ENCODE measurements at regions not wholly inside any gene's neighbourhood (a gene's known extent, or its start where the extent isn't known, plus 50 kb on each side); places are given as distances from the start of the nearest gene placed in this dataset.

GRCh38 chr3:7877312-7877711, 624.3 kb upstream of the LMCD1 start:
- Histone ChIP-seq H2BK12ac (ENCODE audit: low read length in 2 of 2) (no peak overlapping the region), H3K14ac (ENCODE audit: low read length in 2 of 2) (no peak overlapping the region), H3K4me3 (ENCODE audit: insufficient read depth in 1 of 2, low read depth in 1 of 2, low read length in 2 of 2) (no peak overlapping the region), H2AK5ac (ENCODE audit: low read length, severe bottlenecking) (no peak overlapping the region), H3K4ac (ENCODE audit: low read depth in 1 of 2, low read length in 2 of 2) (no peak overlapping the region), H3K9me3 (ENCODE audit: control insufficient read depth, low read length) (peaks cover 4% of the 10 kb centered on the region), H3K27me3 (ENCODE audit: control insufficient read depth in 1 of 2, insufficient read depth in 1 of 2, low read length in 2 of 2) (no peaks in the 10 kb centered on the region), H2AFZ (ENCODE audit: low read depth, low read length) (no peak overlapping the region), H3K79me1 (replicated peaks; ENCODE audit: low read length, poor library complexity, severe bottlenecking) (no peaks in the 10 kb centered on the region), H3K36me3 (ENCODE audit: control insufficient read depth in 1 of 2, insufficient read depth in 2 of 2, low read depth in 1 of 2, low read length in 2 of 2) (no peaks in the 10 kb centered on the region), H3K4me2 (ENCODE audit: low read length, poor library complexity, severe bottlenecking) (no peak overlapping the region), H3K9ac (ENCODE audit: low read length) (no peak overlapping the region), H2BK5ac (ENCODE audit: low read depth, low read length, poor library complexity, severe bottlenecking) (no peak overlapping the region), H3K4me1 (ENCODE audit: control insufficient read depth, insufficient read depth, low read depth, low read length) (no peaks in the 10 kb centered on the region), H4K91ac (ENCODE audit: low read length) (no peak overlapping the region), H4K8ac (ENCODE audit: low read length) (no peak overlapping the region), H3K23ac (ENCODE audit: low read length in 2 of 2) (no peak overlapping the region), H3K18ac (ENCODE audit: low read depth in 1 of 2, low read length in 2 of 2) (no peak overlapping the region), H3K27ac (ENCODE audit: low read length, poor library complexity, severe bottlenecking) (no peak overlapping the region), H2BK15ac (ENCODE audit: low read depth, poor library complexity, severe bottlenecking) (no peak overlapping the region), H2BK120ac (ENCODE audit: low read depth, low read length) (no peak overlapping the region)
- WGBS = 49% methylated on average over 3 of the region's 5 CpGs
- DNase-seq = no peak

DNA sequence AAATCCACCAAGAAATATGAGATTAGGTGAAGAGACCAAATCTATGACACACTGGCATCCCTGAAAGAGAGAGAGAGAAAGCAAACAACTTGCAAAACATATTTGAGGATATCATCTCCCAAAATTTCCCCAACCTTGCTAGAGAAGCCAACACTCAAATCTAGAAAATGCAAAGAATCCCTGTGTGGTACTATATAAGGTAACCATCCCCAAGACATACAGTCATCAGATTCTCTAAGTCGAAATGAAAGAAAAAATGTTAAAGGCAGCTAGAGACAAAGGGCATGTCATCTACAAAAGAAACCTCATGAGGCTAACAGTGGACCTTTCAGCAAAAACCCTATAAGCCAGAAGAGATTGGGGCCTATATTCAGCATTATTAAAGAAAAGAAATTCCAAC, 622.1 kb upstream of the LMCD1 start:
- H2AFZ ChIP-seq (ENCODE audit: low read depth, low read length) = no peak overlapping the region
- no peaks in the 10 kb centered on the region for H3K36me3 ChIP-seq (ENCODE audit: control insufficient read depth in 1 of 2, insufficient read depth in 2 of 2, low read depth in 1 of 2, low read length in 2 of 2)
- no peak overlapping the region for H3K4me3 ChIP-seq (ENCODE audit: insufficient read depth in 1 of 2, low read depth in 1 of 2, low read length in 2 of 2)
- no peak overlapping the region for H2AK5ac ChIP-seq (ENCODE audit: low read length, severe bottlenecking)
- no peak overlapping the region for H3K18ac ChIP-seq (ENCODE audit: low read depth in 1 of 2, low read length in 2 of 2)
- no peaks in the 10 kb centered on the region for H3K79me1 ChIP-seq (replicated peaks; ENCODE audit: low read length, poor library complexity, severe bottlenecking)
- no peak overlapping the region for H3K23ac ChIP-seq (ENCODE audit: low read length in 2 of 2)
- DNase-seq = no peak
- peaks cover 4% of the 10 kb centered on the region for H3K9me3 ChIP-seq (ENCODE audit: control insufficient read depth, low read length)
- no peaks in the 10 kb centered on the region for H3K27me3 ChIP-seq (ENCODE audit: control insufficient read depth in 1 of 2, insufficient read depth in 1 of 2, low read length in 2 of 2)
- H2BK15ac ChIP-seq (ENCODE audit: low read depth, poor library complexity, severe bottlenecking) = no peak overlapping the region
- no peak overlapping the region for H2BK120ac ChIP-seq (ENCODE audit: low read depth, low read length)
- H2BK12ac ChIP-seq (ENCODE audit: low read length in 2 of 2) = no peak overlapping the region
- 100% methylated on average over 1 of the region's 1 CpG for WGBS
- no peak overlapping the region for H3K9ac ChIP-seq (ENCODE audit: low read length)
- no peak overlapping the region for H3K4me2 ChIP-seq (ENCODE audit: low read length, poor library complexity, severe bottlenecking)
- H3K4ac ChIP-seq (ENCODE audit: low read depth in 1 of 2, low read length in 2 of 2) = no peak overlapping the region
- H3K14ac ChIP-seq (ENCODE audit: low read length in 2 of 2) = no peak overlapping the region
- H4K91ac ChIP-seq (ENCODE audit: low read length) = no peak overlapping the region
- H2BK5ac ChIP-seq (ENCODE audit: low read depth, low read length, poor library complexity, severe bottlenecking) = no peak overlapping the region
- no peak overlapping the region for H4K8ac ChIP-seq (ENCODE audit: low read length)
- no peak overlapping the region for H3K27ac ChIP-seq (ENCODE audit: low read length, poor library complexity, severe bottlenecking)
- H3K4me1 ChIP-seq (ENCODE audit: control insufficient read depth, insufficient read depth, low read depth, low read length) = no peaks in the 10 kb centered on the region

DNA sequence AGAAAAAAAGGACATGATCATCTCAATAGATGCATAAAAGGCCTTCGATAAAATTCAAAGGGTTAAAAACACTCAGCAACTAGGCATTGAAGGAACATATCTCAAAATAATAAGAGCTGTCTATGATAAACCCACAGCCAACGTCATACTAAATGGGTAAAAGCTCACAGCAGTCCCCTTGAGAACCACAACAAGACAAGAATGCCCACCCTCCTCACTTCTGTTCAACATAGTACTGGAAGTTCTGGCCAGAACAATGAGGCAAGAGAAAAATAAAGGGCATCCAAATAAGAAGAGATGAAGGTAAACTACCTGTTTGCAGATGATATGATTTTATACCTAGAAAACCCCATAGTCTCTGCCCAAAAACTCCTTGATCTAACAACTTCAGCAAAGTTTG, 619.7 kb upstream of the LMCD1 start:
- no peak overlapping the region for H2AK5ac ChIP-seq (ENCODE audit: low read length, severe bottlenecking)
- WGBS = 68% methylated on average over 2 of the region's 2 CpGs
- no peak overlapping the region for H3K18ac ChIP-seq (ENCODE audit: low read depth in 1 of 2, low read length in 2 of 2)

DNA sequence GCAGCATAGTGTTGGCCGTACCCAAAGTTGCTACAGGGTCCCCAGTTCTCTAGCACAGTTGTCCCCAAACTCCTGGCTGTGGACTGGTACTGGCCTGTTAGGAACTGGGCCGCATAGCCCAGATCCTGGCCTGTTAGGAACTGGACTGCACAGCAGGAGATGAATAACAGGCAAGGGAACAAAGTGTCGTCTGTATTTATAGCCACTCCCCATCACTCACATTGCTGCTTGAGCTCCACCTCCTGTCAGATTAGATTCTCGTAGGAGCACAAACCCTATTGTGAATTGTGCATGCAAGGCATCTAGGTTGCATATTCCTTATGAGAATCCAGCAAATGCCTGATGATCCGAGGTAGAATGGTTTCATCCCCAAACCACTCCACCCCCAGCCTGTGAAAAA, 604.0 kb upstream of the LMCD1 start:
- H4K91ac ChIP-seq (ENCODE audit: low read length) = no peak overlapping the region
- no peaks in the 10 kb centered on the region for H3K27me3 ChIP-seq (ENCODE audit: control insufficient read depth in 1 of 2, insufficient read depth in 1 of 2, low read length in 2 of 2)
- H2AK5ac ChIP-seq (ENCODE audit: low read length, severe bottlenecking) = no peak overlapping the region
- no peak overlapping the region for H3K14ac ChIP-seq (ENCODE audit: low read length in 2 of 2)
- no peak overlapping the region for H3K9ac ChIP-seq (ENCODE audit: low read length)
- H2BK120ac ChIP-seq (ENCODE audit: low read depth, low read length) = no peak overlapping the region
- no peaks in the 10 kb centered on the region for H3K36me3 ChIP-seq (ENCODE audit: control insufficient read depth in 1 of 2, insufficient read depth in 2 of 2, low read depth in 1 of 2, low read length in 2 of 2)
- 50% methylated on average over 5 of the region's 5 CpGs for WGBS
- no peak overlapping the region for H3K4ac ChIP-seq (ENCODE audit: low read depth in 1 of 2, low read length in 2 of 2)
- no peak overlapping the region for H3K18ac ChIP-seq (ENCODE audit: low read depth in 1 of 2, low read length in 2 of 2)
- no peaks in the 10 kb centered on the region for H3K4me1 ChIP-seq (ENCODE audit: control insufficient read depth, insufficient read depth, low read depth, low read length)
- no peak overlapping the region for H3K23ac ChIP-seq (ENCODE audit: low read length in 2 of 2)
- no peak overlapping the region for H3K4me3 ChIP-seq (ENCODE audit: insufficient read depth in 1 of 2, low read depth in 1 of 2, low read length in 2 of 2)
- no peak for DNase-seq
- no peak overlapping the region for H2AFZ ChIP-seq (ENCODE audit: low read depth, low read length)
- H2BK5ac ChIP-seq (ENCODE audit: low read depth, low read length, poor library complexity, severe bottlenecking) = no peak overlapping the region
- no peaks in the 10 kb centered on the region for H3K79me1 ChIP-seq (replicated peaks; ENCODE audit: low read length, poor library complexity, severe bottlenecking)
- no peak overlapping the region for H2BK15ac ChIP-seq (ENCODE audit: low read depth, poor library complexity, severe bottlenecking)
- no peak overlapping the region for H3K27ac ChIP-seq (ENCODE audit: low read length, poor library complexity, severe bottlenecking)
- peaks cover 27% of the 10 kb centered on the region for H3K9me3 ChIP-seq (ENCODE audit: control insufficient read depth, low read length)
- H3K4me2 ChIP-seq (ENCODE audit: low read length, poor library complexity, severe bottlenecking) = no peak overlapping the region
- no peak overlapping the region for H4K8ac ChIP-seq (ENCODE audit: low read length)
- H2BK12ac ChIP-seq (ENCODE audit: low read length in 2 of 2) = no peak overlapping the region

More for the DNA sequence above, 619.7 kb upstream of the LMCD1 start:
- Histone ChIP-seq H3K79me1 (replicated peaks; ENCODE audit: low read length, poor library complexity, severe bottlenecking) (no peaks in the 10 kb centered on the region), H2AFZ (ENCODE audit: low read depth, low read length) (no peak overlapping the region), H2BK5ac (ENCODE audit: low read depth, low read length, poor library complexity, severe bottlenecking) (no peak overlapping the region), H3K9me3 (ENCODE audit: control insufficient read depth, low read length) (peaks cover 4% of the 10 kb centered on the region), H3K36me3 (ENCODE audit: control insufficient read depth in 1 of 2, insufficient read depth in 2 of 2, low read depth in 1 of 2, low read length in 2 of 2) (no peaks in the 10 kb centered on the region), H3K9ac (ENCODE audit: low read length) (no peak overlapping the region), H3K4ac (ENCODE audit: low read depth in 1 of 2, low read length in 2 of 2) (no peak overlapping the region), H3K27me3 (ENCODE audit: control insufficient read depth in 1 of 2, insufficient read depth in 1 of 2, low read length in 2 of 2) (no peaks in the 10 kb centered on the region), H4K8ac (ENCODE audit: low read length) (no peak overlapping the region), H2BK12ac (ENCODE audit: low read length in 2 of 2) (no peak overlapping the region), H3K14ac (ENCODE audit: low read length in 2 of 2) (no peak overlapping the region), H3K4me1 (ENCODE audit: control insufficient read depth, insufficient read depth, low read depth, low read length) (no peaks in the 10 kb centered on the region), H3K27ac (ENCODE audit: low read length, poor library complexity, severe bottlenecking) (no peak overlapping the region), H3K23ac (ENCODE audit: low read length in 2 of 2) (no peak overlapping the region), H2BK120ac (ENCODE audit: low read depth, low read length) (no peak overlapping the region), H2BK15ac (ENCODE audit: low read depth, poor library complexity, severe bottlenecking) (no peak overlapping the region), H4K91ac (ENCODE audit: low read length) (no peak overlapping the region), H3K4me2 (ENCODE audit: low read length, poor library complexity, severe bottlenecking) (no peak overlapping the region), H3K4me3 (ENCODE audit: insufficient read depth in 1 of 2, low read depth in 1 of 2, low read length in 2 of 2) (no peak overlapping the region)
- DNase-seq = no peak

All from mesenchymal stem cell (in vitro differentiated cells and primary cell).